UCSD-AML1 (cell line): ENCODE measurements at regions not wholly inside any gene's neighbourhood (a gene's known extent, or its start where the extent isn't known, plus 50 kb on each side); places are given as distances from the start of the nearest gene placed in this dataset.

Experiments
- DNase-seq: peaks from one replicate; lab custom pipeline; 2025; ENCODE audit not compliant: unreplicated experiment; lab: John Stamatoyannopoulos, UW

DNA sequence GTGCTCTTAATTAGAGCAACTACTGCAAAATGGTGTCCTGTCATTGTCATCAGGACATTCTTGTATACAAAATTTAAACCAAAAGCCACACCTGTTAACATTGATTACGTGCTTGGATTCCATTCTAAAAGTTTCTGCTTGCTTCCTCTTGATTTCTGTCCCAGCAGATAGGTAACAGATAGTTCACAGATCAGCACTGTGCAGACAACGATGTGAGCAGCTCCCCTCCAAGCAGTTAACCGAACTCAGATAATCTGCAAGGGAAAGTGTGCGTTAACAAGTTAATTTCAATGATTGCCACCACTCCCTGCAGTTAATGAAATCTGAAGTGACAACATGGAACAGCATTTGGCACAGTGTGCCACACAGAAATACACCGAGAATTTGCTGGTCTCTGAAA lies 54.4 kb upstream of the RELL1 start:
- no peak for DNase-seq

GRCh38 chr4:37737466-37737865 lies 51.3 kb upstream of the RELL1 start:
- DNase-seq, result no peak
